Loucy (cell line): ENCODE measurements at regions not wholly inside any gene's neighbourhood (a gene's known extent, or its start where the extent isn't known, plus 50 kb on each side); places are given as distances from the start of the nearest gene placed in this dataset.

Experiments used
- EZH2phosphoT487 ChIP-seq: fragments of 200-600 bp; IDR thresholded peaks from 2 replicates; pipeline ENCODE4 v1.6.1; 2018; ENCODE audit warnings: antibody characterized with exemption, mild to moderate bottlenecking, moderate library complexity, borderline replicate concordance
- TF ChIP-seq, protein P1 (sequence below): fragments of 200-600 bp; sonication (generic); conservative IDR thresholded peaks from 2 replicates; pipeline ENCODE4 v1.5.1; 2014; ENCODE audit warnings: mild to moderate bottlenecking, antibody characterized with exemption, low read length

DNA sequence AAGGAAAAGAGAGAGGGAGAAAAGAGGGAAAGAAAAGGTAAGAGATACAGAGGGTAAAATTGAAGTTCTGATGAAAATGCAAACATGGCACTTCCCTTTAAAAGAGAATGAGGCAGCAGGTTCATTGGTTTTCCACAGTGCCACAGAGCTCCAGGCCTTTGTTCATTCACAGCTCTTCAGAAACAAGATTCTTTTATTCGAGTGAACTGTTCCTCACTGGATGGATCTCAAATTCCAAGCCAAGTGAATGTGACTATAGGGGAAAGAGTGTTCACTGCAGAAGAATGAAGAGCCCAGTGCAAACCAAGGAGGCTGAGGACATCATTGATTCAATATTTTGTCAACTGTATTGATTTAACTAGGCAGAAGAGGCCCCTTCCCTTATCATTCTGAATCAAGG is 280.3 kb upstream of the PROK2 start:
- TF ChIP-seq, protein P1, sequence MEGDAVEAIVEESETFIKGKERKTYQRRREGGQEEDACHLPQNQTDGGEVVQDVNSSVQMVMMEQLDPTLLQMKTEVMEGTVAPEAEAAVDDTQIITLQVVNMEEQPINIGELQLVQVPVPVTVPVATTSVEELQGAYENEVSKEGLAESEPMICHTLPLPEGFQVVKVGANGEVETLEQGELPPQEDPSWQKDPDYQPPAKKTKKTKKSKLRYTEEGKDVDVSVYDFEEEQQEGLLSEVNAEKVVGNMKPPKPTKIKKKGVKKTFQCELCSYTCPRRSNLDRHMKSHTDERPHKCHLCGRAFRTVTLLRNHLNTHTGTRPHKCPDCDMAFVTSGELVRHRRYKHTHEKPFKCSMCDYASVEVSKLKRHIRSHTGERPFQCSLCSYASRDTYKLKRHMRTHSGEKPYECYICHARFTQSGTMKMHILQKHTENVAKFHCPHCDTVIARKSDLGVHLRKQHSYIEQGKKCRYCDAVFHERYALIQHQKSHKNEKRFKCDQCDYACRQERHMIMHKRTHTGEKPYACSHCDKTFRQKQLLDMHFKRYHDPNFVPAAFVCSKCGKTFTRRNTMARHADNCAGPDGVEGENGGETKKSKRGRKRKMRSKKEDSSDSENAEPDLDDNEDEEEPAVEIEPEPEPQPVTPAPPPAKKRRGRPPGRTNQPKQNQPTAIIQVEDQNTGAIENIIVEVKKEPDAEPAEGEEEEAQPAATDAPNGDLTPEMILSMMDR = no peak
- TF ChIP-seq EZH2phosphoT487 = no peak
